Choroid plexus epithelial cell (primary cell): ENCODE measurements at regions not wholly inside any gene's neighbourhood (a gene's known extent, or its start where the extent isn't known, plus 50 kb on each side); places are given as distances from the start of the nearest gene placed in this dataset.

Experiments
- DNase-seq: peaks from one replicate; pipeline ENCODE4 v3.0.0-alpha.2; 2010; ENCODE audit warnings: low read depth
- H3K4me3 ChIP-seq: 2 replicates; pipeline ENCODE4 v1.5.1; 2011; ENCODE audit warnings: low read depth, mild to moderate bottlenecking, control low read depth, low read length, moderate library complexity
- TF ChIP-seq, protein P1 (sequence below): conservative IDR thresholded peaks from 2 replicates; pipeline ENCODE4 v1.5.1; 2011; ENCODE audit warnings: low read depth, mild to moderate bottlenecking, control low read depth, inconsistent platforms, low read length, moderate library complexity

DNA sequence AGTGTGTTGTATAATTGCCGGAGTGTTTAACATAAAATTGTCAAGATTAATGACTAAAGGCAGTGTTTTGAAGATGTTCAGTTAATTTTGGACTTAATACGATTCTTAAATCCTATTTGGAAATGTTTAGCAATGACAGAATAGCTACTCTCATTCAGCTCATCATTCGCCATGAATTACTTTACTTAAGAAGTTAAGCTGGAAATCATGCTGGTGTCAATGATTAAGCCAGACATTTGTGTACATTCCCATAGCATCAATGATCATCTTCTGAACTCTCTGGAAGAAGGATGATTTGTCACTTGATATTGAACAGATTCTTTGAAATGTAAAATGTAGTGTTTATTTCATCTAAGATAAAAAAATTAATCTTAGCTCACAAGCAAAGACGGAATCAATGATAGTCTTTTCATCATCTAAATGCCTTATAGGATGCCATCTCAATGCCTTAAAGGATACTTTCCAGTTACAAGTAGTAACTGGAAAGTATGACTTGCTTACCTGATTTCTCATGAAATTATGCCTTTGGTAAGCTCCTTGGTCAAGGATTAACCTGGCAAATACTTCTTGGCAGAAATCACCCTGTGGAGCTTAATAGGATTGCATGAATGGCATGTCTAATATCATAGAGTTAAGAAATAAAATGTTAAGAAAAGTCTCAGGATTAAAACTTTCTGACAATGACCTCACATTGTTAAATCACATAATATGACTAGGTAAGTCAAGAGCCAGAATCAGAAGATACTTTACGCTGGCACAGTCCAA lies 515.5 kb upstream of the AGA start:
- no peak for DNase-seq
- TF ChIP-seq, protein P1, sequence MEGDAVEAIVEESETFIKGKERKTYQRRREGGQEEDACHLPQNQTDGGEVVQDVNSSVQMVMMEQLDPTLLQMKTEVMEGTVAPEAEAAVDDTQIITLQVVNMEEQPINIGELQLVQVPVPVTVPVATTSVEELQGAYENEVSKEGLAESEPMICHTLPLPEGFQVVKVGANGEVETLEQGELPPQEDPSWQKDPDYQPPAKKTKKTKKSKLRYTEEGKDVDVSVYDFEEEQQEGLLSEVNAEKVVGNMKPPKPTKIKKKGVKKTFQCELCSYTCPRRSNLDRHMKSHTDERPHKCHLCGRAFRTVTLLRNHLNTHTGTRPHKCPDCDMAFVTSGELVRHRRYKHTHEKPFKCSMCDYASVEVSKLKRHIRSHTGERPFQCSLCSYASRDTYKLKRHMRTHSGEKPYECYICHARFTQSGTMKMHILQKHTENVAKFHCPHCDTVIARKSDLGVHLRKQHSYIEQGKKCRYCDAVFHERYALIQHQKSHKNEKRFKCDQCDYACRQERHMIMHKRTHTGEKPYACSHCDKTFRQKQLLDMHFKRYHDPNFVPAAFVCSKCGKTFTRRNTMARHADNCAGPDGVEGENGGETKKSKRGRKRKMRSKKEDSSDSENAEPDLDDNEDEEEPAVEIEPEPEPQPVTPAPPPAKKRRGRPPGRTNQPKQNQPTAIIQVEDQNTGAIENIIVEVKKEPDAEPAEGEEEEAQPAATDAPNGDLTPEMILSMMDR = no peak
- no peak overlapping the region for H3K4me3 ChIP-seq

DNA sequence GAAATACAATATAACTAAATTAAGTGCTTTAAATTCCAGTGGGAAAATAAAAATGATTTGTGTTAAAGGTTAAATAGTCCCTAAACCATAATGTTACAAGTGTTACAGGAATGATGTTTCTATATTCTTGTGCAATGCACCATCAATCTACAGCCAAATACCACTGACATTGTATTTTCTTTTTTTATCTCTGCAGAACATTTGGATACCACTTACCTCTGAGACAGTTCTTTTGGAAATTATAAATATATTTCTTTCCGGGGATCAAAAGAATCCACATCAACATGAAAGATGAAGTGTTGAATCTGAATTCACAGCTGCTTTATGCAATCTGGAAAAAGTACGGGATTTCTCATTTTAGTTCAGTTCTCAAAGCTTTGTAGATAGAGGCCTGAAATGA lies 518.3 kb upstream of the AGA start:
- TF ChIP-seq, protein P1 = no peak

DNA sequence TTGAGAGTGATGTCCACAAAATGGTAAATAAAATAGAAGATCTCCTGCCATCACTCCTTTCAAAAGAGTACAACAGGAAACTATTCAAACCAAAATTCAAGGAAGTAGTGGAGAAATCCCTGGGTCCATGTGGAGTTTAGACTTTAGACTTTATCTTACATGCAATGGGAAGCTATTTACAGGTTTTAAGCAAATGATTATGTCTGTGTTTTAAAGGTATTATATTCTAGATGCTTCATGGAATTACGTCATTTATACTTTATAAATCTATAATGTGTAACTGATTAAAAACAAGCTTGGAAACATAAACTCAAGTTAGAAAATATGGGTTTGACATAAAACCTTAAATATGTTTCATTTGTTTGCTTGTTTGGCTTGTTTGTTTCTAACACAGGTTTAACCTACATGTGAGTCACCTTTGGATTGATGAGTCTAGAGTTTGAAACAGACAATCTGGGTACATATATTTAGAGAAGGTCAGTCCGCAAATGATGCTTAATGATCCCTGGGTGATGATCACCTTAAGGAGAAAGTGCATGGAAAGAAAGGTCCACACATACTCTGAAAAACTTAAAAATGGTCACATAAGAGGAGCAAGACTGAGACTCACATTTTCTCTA lies 519.6 kb upstream of the AGA start:
- DNase-seq = no peak
- TF ChIP-seq, protein P1 = no peak
- H3K4me3 ChIP-seq = no peak overlapping the region

More for the DNA sequence above, 518.3 kb upstream of the AGA start:
- H3K4me3 ChIP-seq = no peak overlapping the region
- DNase-seq = no peak

DNA sequence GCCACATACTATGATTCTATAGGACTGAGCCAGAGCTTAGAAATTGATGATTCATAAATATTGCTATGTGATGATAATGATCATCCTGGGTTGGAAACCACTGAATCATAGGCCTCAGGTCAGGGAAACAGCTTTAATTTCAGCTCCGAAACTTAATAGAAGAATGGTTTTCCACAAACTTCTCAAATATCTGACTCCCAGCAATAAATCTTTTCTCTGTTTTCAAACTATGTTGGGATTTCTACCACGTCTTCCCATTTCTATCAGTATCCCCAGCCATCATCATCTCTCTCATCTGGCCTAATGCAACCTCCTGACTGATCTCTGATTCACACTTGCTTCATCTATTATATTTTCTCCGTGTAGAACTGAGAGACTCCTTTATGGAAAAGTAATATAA lies 521.8 kb upstream of the AGA start:
- DNase-seq = no peak
- TF ChIP-seq, protein P1 = no peak
- H3K4me3 ChIP-seq = no peak overlapping the region

DNA sequence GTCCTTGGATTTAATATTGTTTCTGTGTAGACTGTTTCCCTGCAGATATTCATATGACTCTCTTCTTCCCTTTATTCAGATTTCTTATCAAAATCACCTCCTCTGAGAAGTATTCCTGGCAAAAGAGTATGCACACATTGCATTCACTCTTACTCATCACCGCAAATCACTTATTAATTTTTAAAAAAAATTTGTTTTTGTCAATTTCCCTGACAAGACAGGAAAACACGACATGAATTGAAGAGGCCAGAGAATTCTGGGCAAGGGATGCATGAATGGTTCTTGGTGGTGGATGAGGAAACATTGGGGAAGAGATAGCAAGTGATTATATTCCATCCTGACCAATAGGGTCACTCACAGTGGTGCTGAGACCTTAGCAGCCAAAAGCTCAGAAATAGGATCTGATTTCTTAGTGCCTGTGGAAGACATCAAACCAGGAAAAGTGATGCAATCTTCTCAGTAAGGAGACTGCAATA lies 522.5 kb upstream of the AGA start:
- H3K4me3 ChIP-seq = no peak overlapping the region
- DNase-seq = peak; percentile 1
- TF ChIP-seq, protein P1 = no peak

DNA sequence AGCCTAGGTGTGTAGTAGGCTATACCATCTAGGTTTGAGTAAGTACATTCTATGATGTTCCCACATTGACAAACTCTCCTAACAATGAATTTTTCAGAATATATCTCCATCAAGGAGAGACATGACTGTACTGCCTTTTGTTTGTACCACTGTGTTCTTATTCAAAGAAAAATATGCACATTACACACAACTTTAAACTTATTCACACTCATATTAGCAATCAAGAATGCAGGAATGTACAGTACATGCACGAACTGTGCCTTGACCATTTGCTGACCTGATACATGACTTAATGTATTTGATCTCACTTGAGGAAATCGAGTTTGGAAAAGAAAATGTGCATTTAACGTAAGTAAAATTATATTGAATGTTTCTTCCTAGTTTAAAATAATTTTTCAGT lies 525.1 kb upstream of the AGA start:
- no peak for DNase-seq
- TF ChIP-seq, protein P1 = no peak
- no peak overlapping the region for H3K4me3 ChIP-seq

DNA sequence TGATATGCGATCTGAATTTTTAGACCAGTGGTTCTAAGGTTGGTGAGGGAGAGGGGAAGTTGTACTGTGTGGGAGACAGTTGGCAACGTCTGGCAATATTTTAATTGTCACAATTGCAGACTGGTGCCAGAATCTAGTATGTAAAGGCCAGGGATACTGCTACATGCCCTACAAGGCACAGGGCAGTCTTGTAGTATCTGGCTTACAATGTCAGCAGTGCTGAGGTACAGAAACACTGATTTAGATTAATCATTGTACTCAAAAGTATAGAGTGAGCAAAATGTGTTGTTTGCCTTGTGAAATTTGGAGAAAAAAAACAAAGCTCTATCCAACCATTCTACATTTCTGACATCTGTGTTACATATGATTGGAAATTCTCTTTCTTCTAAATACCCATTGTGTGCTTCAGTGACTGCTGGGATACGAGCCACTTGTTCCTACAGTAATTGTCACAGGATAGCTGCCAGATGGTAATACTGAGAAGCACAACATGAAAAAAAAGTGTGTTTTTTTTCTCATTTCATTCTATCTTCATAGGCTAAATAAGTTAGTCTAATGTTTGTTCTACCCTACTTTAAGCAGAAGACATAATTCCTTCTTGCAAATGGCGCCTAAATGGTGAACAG lies 526.7 kb upstream of the AGA start:
- TF ChIP-seq, protein P1 = no peak
- no peak for DNase-seq
- H3K4me3 ChIP-seq = no peak overlapping the region
